ENCODE measurements at regions not wholly inside any gene's neighbourhood (a gene's known extent, or its start where the extent isn't known, plus 50 kb on each side); places are given as distances from the start of the nearest gene placed in this dataset.

GRCh38 chr3:34305266-34305665, 506.8 kb downstream of the PDCD6IP start:
- TF ChIP-seq CTCF (IDR thresholded peaks at IDR 0.05) (no peak), POLR2A (IDR thresholded peaks at IDR 0.05) (no peak)

Data from sigmoid colon (tissue), 3 donors.